Left ventricle myocardium inferior (tissue), 1 donor: ENCODE measurements at regions not wholly inside any gene's neighbourhood (a gene's known extent, or its start where the extent isn't known, plus 50 kb on each side); places are given as distances from the start of the nearest gene placed in this dataset.

Experiments used
- DNase-seq: peaks from one replicate; pipeline ENCODE4 v3.0.0-alpha.2; 2020
- H3K27ac ChIP-seq: fragments of 200-600 bp; replicated peaks from 2 replicates; pipeline ENCODE4 v1.8.0; 2021
- H3K27me3 ChIP-seq: fragments of 200-600 bp; 2 replicates; pipeline ENCODE4 v1.8.0; 2021; ENCODE audit warnings: low read depth
- H3K36me3 ChIP-seq: fragments of 200-600 bp; 2 replicates; pipeline ENCODE4 v1.8.0; 2021
- H3K4me1 ChIP-seq: fragments of 200-600 bp; 2 replicates; pipeline ENCODE4 v1.8.0; 2021
- H3K4me3 ChIP-seq: fragments of 200-600 bp; 2 replicates; pipeline ENCODE4 v1.8.0; 2021; ENCODE audit warnings: mild to moderate bottlenecking, moderate library complexity
- H3K9me3 ChIP-seq: fragments of 200-600 bp; replicated peaks from 2 replicates; pipeline ENCODE4 v1.8.0; 2021
- intact Hi-C: fragments of 100-400 bp; cut with micrococcal nuclease; formaldehyde crosslinking; loops from one replicate; pipeline ENCODE4 v1.11.0; 2022
- TF ChIP-seq, protein P1 (sequence below): fragments of 200-600 bp; IDR thresholded peaks from 2 replicates; pipeline ENCODE4 v1.8.0; 2021; ENCODE audit warnings: antibody characterized with exemption, mild to moderate bottlenecking, borderline replicate concordance
- donor health status: DM: no; HTN: yes; CAD: no; lungs with severe emphysema.

DNA sequence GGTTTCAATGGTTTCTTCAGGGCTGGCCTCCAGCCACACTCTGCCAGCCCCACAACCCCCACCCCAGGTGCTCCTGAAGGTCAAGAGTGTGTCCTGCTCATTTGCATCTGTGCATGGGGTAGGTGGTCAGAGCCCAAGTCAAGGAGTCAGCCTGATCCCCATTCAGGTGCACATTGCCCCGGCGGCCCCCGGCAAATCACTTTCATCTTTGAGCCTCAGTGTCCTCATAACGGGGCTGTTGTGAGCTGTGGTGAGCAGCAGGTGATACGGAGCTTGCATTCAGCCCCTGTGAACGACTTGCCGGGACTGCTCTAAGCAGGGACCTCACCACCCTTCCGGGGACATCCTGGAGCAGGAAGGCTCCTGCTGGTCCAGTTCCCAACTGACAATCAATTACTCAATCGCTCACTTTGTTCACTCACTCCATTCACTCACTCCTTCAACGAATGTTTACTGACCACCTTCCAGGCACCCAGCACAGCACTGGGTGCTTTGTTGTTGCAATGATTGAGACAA, 93.2 kb upstream of the CPEB4 start:
- no peak overlapping the region for H3K27ac ChIP-seq
- intact Hi-C loops: no loop called here
- H3K9me3 ChIP-seq: no peaks in the 10 kb centered on the region
- DNase-seq: no peak
- H3K4me3 ChIP-seq: no peak overlapping the region
- TF ChIP-seq, protein P1, sequence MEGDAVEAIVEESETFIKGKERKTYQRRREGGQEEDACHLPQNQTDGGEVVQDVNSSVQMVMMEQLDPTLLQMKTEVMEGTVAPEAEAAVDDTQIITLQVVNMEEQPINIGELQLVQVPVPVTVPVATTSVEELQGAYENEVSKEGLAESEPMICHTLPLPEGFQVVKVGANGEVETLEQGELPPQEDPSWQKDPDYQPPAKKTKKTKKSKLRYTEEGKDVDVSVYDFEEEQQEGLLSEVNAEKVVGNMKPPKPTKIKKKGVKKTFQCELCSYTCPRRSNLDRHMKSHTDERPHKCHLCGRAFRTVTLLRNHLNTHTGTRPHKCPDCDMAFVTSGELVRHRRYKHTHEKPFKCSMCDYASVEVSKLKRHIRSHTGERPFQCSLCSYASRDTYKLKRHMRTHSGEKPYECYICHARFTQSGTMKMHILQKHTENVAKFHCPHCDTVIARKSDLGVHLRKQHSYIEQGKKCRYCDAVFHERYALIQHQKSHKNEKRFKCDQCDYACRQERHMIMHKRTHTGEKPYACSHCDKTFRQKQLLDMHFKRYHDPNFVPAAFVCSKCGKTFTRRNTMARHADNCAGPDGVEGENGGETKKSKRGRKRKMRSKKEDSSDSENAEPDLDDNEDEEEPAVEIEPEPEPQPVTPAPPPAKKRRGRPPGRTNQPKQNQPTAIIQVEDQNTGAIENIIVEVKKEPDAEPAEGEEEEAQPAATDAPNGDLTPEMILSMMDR: no peak
- peaks cover 11% of the 10 kb centered on the region for H3K4me1 ChIP-seq
- H3K27me3 ChIP-seq: no peaks in the 10 kb centered on the region
- no peaks in the 10 kb centered on the region for H3K36me3 ChIP-seq

DNA sequence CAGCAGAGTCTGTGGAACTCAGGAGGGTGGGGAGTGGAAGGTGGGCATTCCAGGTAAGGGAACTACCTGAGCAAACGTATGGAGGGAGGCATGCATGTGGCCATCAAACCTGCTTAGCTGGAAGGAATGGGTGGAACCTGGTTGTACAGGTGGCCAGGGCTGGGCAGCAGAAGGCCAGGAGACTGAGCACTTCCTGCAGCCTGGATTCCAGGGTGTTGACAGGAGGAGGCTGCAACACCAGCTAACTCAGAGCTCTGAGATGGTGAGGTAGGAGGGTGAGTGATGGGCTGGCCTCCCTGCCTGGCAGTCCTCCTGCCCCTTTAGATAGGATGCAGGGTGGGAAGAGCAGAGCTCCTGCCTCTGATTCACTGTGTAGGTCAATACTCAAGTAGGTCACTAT, 92.5 kb upstream of the CPEB4 start:
- DNase-seq: no peak

DNA sequence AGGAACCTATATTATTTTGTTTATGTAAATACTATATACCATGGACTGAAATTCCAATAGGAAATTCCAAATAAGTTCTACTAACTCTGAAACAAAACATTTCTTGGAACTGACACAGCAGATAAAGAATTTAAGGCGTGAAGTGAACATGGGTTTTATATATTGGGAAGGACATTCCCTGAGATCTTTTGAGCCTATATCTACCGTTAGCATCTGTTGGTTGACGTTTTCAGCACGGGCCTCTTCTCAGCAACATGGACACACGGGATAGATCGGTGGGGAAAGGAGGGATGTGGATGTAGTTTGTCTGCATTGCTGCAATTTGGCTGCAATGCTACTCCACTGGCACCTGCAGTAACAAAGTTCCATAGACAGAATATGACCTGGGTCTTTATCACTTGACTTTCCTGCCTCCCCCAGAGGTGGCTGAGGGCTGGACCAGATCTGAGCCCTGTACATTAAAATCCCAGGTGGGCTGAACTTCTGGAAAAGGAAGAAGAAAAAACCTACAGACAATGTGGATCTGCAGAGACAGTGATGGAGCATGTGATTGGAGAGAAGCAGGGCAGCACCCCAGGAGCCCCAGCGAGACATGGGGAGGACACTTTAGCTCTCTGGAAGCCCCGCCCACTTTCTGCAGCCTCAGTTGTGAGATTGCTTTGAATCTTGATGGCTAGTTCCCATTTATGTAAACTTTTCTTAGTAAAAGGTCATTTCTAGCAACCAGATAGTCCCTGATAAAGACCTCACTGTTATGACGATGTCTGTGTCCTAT, 91.2 kb upstream of the CPEB4 start:
- intact Hi-C loops: no loop called here
- H3K9me3 ChIP-seq: no peaks in the 10 kb centered on the region
- peaks cover 11% of the 10 kb centered on the region for H3K4me1 ChIP-seq
- no peak overlapping the region for H3K4me3 ChIP-seq
- TF ChIP-seq, protein P1: no peak
- H3K27me3 ChIP-seq: no peaks in the 10 kb centered on the region
- H3K27ac ChIP-seq: no peak overlapping the region
- DNase-seq: no peak
- H3K36me3 ChIP-seq: no peaks in the 10 kb centered on the region

More for the DNA sequence above, 92.5 kb upstream of the CPEB4 start:
- H3K4me3 ChIP-seq: no peak overlapping the region
- no peaks in the 10 kb centered on the region for H3K36me3 ChIP-seq
- H3K27ac ChIP-seq: no peak overlapping the region
- H3K27me3 ChIP-seq: no peaks in the 10 kb centered on the region
- TF ChIP-seq, protein P1: no peak
- intact Hi-C loops: no loop called here
- peaks cover 11% of the 10 kb centered on the region for H3K4me1 ChIP-seq
- no peaks in the 10 kb centered on the region for H3K9me3 ChIP-seq

DNA sequence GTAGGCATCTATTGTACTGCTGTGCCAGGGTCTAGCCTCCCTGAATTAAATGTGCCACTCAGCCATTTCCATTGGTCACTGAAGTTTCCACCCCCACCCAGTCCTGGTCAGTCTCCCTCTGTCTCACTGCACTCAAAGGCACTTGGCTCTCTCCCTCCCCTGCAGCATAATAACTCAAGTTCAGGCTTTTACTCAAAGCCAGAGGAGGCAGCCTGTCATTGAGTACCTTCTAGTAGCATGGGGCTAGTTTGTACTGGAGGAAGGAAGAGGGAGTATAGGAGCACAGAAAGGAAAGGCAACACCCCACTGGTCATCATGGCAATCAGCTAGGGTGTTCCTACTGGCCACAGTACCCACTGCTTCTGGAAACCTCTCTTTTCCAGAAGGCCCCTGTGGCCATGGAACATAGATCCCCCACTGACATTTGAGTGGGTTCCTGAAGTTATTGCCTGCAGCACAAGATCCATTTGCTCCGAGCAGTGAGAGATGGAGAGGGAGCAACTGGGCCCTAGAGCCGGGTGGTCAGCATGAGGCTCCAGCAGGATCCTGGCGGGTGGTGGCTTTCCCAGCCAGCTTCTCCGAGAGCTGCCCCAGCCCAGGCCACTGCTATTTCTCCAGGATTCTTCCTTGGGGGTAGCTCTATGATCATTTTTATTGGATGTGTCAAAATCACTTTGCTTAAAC, 89.9 kb upstream of the CPEB4 start:
- intact Hi-C loops: no loop called here
- Histone ChIP-seq H3K27ac (no peak overlapping the region), H3K27me3 (no peaks in the 10 kb centered on the region), H3K4me3 (no peak overlapping the region), H3K9me3 (no peaks in the 10 kb centered on the region), H3K36me3 (no peaks in the 10 kb centered on the region), H3K4me1 (peaks cover 11% of the 10 kb centered on the region)
- TF ChIP-seq, protein P1: no peak
- no peak for DNase-seq

DNA sequence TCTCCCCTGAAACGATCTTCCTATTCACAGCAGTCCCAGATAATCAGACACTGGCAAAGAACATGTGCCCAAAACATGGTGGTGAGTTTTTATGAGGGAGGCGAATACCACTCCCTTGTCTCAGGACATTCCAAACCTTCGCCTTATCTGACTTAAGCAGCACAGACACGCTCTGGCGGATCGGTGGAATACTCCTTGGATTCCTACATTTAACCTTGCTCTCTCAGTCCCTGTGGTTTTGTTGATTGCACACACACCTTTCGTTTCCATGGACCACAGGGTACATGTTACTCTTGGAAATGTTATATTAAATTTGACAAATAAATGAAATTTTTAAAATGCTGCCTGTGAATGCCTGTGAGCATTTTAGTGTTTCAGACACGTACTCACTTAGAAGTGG, 87.8 kb upstream of the CPEB4 start:
- no peaks in the 10 kb centered on the region for H3K27me3 ChIP-seq
- H3K36me3 ChIP-seq: no peaks in the 10 kb centered on the region
- peaks cover 6% of the 10 kb centered on the region for H3K4me1 ChIP-seq
- DNase-seq: no peak
- TF ChIP-seq, protein P1: no peak
- H3K9me3 ChIP-seq: peaks cover 6% of the 10 kb centered on the region
- H3K4me3 ChIP-seq: no peak overlapping the region
- no peak overlapping the region for H3K27ac ChIP-seq
- intact Hi-C loops: no loop called here
